ENCODE measurements at regions not wholly inside any gene's neighbourhood (a gene's known extent, or its start where the extent isn't known, plus 50 kb on each side); places are given as distances from the start of the nearest gene placed in this dataset.

GRCh38 chr2:234345921-234346320, 151.0 kb downstream of the ARL4C start:
- TF ChIP-seq POLR2A (IDR thresholded peaks at IDR 0.05) (no peak), CTCF (IDR thresholded peaks at IDR 0.05) (no peak)
